KBM-7 (cell line): ENCODE measurements at regions not wholly inside any gene's neighbourhood (a gene's known extent, or its start where the extent isn't known, plus 50 kb on each side); places are given as distances from the start of the nearest gene placed in this dataset.

Experiments
- DNase-seq: peaks from one replicate; pipeline ENCODE4 v3.0.0-alpha.2; 2015
- in situ Hi-C: fragments of 300-500 bp; cut with MboI; formaldehyde crosslinking; loops from 2 replicates; pipeline ENCODE4 v1.14.3; 2020; ENCODE audit warnings: low sequenced_read_pairs, low pct_unique_long_range_greater_than_20kb, mixed read lengths

GRCh38 chr13:100734194-100734720 is 59.7 kb upstream of the TMTC4 start:
- no peak for DNase-seq
- in situ Hi-C loops = no loop called here

DNA sequence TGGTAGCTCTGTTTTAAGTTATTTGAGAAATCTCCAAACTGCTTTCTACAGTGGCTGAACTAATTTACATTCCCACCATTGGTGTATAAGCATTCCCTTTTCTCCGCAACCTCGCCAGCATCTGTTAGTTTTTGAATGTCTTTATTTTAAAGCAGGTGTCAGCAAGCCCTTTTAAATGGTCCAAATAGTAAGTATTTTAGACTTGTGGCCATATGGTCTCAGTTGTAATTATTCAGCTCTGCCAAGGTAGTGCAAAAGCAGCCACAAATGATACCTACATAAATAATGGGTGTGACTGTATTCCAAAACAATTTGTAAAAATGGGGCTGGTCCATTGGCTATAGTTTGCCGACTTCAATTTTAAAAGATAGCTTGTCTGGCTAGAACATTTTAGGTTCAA is 58.7 kb upstream of the TMTC4 start:
- no peak for DNase-seq
- in situ Hi-C loops = no loop called here

DNA sequence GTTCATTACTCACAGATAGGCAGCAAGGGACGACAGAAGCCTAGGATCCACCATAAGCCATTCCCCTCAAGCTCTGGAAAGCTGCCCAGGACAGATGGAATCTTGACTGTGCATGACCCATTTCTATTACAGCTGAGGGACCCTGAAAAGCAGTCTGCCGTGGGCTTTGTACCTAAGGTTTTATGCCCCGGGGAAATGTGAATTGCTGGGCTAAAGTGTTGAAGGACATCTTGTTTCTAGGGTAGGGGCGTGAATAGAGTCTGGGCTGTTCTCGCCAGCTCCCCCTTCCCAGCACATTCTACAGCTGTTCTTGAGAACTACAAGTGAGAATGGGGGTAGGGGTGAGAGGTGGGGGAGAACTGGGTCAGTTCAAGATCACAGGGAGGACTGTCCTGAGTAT is 53.6 kb upstream of the TMTC4 start:
- DNase-seq = no peak
- in situ Hi-C loops = no loop called here

- no peak for DNase-seq
Observed at GRCh38 chr13:100725472-100725871, 50.9 kb upstream of the TMTC4 start.

GRCh38 chr13:100724568-100724967 is 50.0 kb upstream of the TMTC4 start:
- in situ Hi-C loops = no loop called here
- DNase-seq = no peak

More at GRCh38 chr13:100725472-100725871, 50.9 kb upstream of the TMTC4 start:
- in situ Hi-C loops = no loop called here
